PC-9 (cell line): ENCODE measurements at regions not wholly inside any gene's neighbourhood (a gene's known extent, or its start where the extent isn't known, plus 50 kb on each side); places are given as distances from the start of the nearest gene placed in this dataset.

Experiments used
- BruUV-seq: library from RNA; stranded (reverse); fragments of 400-500 nt; replicated peaks from 2 replicates; lab custom pipeline; 2021; lab: Mats Ljungman, UMichigan
- CTCF ChIA-PET: fragments of 300-600 bp; sonication (Branson Sonifier 250); formaldehyde crosslinking; loops from one replicate; lab custom pipeline; 2022; ENCODE audit warnings: antibody characterized with exemption; lab: Charles Lee
- POLR2A ChIA-PET: fragments of 300-600 bp; sonication (Branson Sonifier 250); formaldehyde crosslinking; loops from one replicate; lab custom pipeline; 2022; ENCODE audit warnings: antibody characterized with exemption; ENCODE audit not compliant: unreplicated experiment; lab: Charles Lee
- DNase-seq, 2 experiments: peaks; one replicate each; pipeline versions ENCODE4 v3.0.0 to v3.0.0-alpha.2; 2015 to 2022; ENCODE audit warnings: mixed read lengths in 1 of 2
- H2AFZ ChIP-seq: fragments of 200-600 bp; sonication (generic); 2 replicates; pipeline ENCODE4 v1.8.1; 2017; ENCODE audit warnings: antibody characterized with exemption
- H3F3A ChIP-seq: fragments of 200-600 bp; sonication (generic); 2 replicates; pipeline ENCODE4 v1.8.1; 2017; ENCODE audit warnings: antibody characterized with exemption, mild to moderate bottlenecking, low read depth; ENCODE audit not compliant: insufficient read depth
- H3K27ac ChIP-seq: fragments of 200-600 bp; sonication (generic); 2 replicates; pipeline ENCODE4 v1.6.1; 2016; ENCODE audit warnings: mixed run types
- H3K27me3 ChIP-seq: fragments of 200-600 bp; sonication (generic); 2 replicates; pipeline ENCODE4 v1.6.1; 2016; ENCODE audit warnings: low read depth, mixed run types; ENCODE audit not compliant: insufficient read depth
- H3K36me3 ChIP-seq: fragments of 200-600 bp; sonication (generic); 2 replicates; pipeline ENCODE4 v1.6.1; 2016; ENCODE audit warnings: low read depth, mixed run types
- H3K4me1 ChIP-seq: fragments of 200-600 bp; sonication (generic); replicated peaks from 2 replicates; pipeline ENCODE4 v1.6.1; 2016; ENCODE audit warnings: mixed run types; ENCODE audit not compliant: insufficient read depth
- H3K4me2 ChIP-seq: fragments of 200-600 bp; sonication (generic); 2 replicates; pipeline ENCODE4 v1.6.1; 2017; ENCODE audit warnings: mixed run types
- H3K4me3 ChIP-seq: fragments of 200-600 bp; sonication (generic); 2 replicates; pipeline ENCODE4 v1.6.1; 2016; ENCODE audit warnings: mixed run types
- H3K79me2 ChIP-seq: fragments of 200-600 bp; sonication (generic); 2 replicates; pipeline ENCODE4 v1.6.1; 2017; ENCODE audit warnings: low read depth, mixed run types
- H3K9me2 ChIP-seq: fragments of 200-600 bp; sonication (generic); 2 replicates; pipeline ENCODE4 v1.8.1; 2017; ENCODE audit warnings: mild to moderate bottlenecking; ENCODE audit not compliant: insufficient read depth
- H3K9me3 ChIP-seq: fragments of 200-600 bp; sonication (generic); 2 replicates; pipeline ENCODE4 v1.8.1; 2016; ENCODE audit warnings: low read depth; ENCODE audit not compliant: insufficient read depth
- H4K20me1 ChIP-seq: fragments of 200-600 bp; sonication (generic); 2 replicates; pipeline ENCODE4 v1.8.1; 2017; ENCODE audit not compliant: insufficient read depth
- EZH2 ChIP-seq: fragments of 200-600 bp; sonication (generic); IDR thresholded peaks from 2 replicates; pipeline ENCODE4 v1.8.0; 2017; ENCODE audit warnings: antibody characterized with exemption, low read depth
- intact Hi-C: fragments of 100-400 bp; cut with micrococcal nuclease; formaldehyde crosslinking; loops from one replicate; pipeline ENCODE4 v1.10.0; 2022; ENCODE audit not compliant: unreplicated experiment
- TF ChIP-seq, protein P1 (sequence below): fragments of 200-600 bp; sonication (generic); conservative IDR thresholded peaks from 2 replicates; pipeline ENCODE4 v1.6.1; 2017; ENCODE audit warnings: mixed run types, antibody characterized with exemption, mild to moderate bottlenecking, moderate library complexity

GRCh38 chr6:44717431-44717830 lies 329.9 kb downstream of the CDC5L start:
- Histone ChIP-seq H3K9me3 (no peaks in the 10 kb centered on the region), H4K20me1 (no peaks in the 10 kb centered on the region), H2AFZ (no peak overlapping the region), H3K4me3 (no peak overlapping the region), H3K27me3 (no peaks in the 10 kb centered on the region), H3K9me2 (no peaks in the 10 kb centered on the region), H3K36me3 (no peaks in the 10 kb centered on the region), H3F3A (no peaks in the 10 kb centered on the region), H3K27ac (no peak overlapping the region), H3K4me1 (no peaks in the 10 kb centered on the region), H3K79me2 (no peaks in the 10 kb centered on the region), H3K4me2 (no peak overlapping the region)
- DNase-seq, result no peak
- BruUV-seq, result no TSS peak
- intact Hi-C loops, result no loop called here
- ChIA-PET CTCF (interaction anchor here (0.6 kb wide), 1 partner anchor 85 kb away, joined by 3 read pairs; no protein-coding TSS in a partner anchor), POLR2A (no interaction called here)
- TF ChIP-seq, protein P1, sequence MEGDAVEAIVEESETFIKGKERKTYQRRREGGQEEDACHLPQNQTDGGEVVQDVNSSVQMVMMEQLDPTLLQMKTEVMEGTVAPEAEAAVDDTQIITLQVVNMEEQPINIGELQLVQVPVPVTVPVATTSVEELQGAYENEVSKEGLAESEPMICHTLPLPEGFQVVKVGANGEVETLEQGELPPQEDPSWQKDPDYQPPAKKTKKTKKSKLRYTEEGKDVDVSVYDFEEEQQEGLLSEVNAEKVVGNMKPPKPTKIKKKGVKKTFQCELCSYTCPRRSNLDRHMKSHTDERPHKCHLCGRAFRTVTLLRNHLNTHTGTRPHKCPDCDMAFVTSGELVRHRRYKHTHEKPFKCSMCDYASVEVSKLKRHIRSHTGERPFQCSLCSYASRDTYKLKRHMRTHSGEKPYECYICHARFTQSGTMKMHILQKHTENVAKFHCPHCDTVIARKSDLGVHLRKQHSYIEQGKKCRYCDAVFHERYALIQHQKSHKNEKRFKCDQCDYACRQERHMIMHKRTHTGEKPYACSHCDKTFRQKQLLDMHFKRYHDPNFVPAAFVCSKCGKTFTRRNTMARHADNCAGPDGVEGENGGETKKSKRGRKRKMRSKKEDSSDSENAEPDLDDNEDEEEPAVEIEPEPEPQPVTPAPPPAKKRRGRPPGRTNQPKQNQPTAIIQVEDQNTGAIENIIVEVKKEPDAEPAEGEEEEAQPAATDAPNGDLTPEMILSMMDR, result no peak
- TF ChIP-seq EZH2, result no peak

DNA sequence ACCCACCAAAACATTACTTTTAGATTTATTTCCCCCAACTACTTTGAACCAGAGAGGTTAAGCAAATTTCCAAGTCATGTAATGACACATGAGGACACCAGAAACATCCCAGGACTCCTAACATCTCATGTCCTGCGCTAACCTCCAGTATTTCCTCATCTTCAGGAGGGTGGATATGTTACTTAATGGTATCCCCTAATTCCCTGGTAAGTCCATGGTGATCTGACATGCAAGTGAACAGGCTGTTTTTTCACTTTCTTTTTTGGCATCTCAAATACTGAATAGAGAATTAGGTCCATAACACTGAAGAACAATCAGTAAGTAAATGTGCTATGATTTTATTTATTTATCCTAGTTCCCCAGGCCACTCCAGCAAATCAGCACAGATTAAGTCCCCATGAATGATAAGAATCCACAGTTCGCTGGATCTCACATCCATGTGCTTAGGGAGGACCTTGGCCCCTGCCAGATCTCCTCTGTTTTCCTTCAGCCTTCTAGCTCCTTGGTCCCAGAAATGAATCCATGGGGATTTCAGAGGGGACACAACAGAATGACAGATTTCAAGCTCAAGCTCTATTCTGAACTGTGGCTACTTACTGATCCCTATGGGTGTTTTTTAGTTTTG lies 334.6 kb downstream of the CDC5L start:
- no TSS peak for BruUV-seq
- no peaks in the 10 kb centered on the region for H3K27me3 ChIP-seq
- intact Hi-C loops, result no loop called here
- no peak overlapping the region for H2AFZ ChIP-seq
- no peaks in the 10 kb centered on the region for H3K36me3 ChIP-seq
- H3K9me3 ChIP-seq, result no peaks in the 10 kb centered on the region
- no peak overlapping the region for H3K4me3 ChIP-seq
- no peak for DNase-seq
- H3K79me2 ChIP-seq, result no peaks in the 10 kb centered on the region
- TF ChIP-seq, protein P1, result no peak
- no peak for TF ChIP-seq EZH2
- no peaks in the 10 kb centered on the region for H3K4me1 ChIP-seq
- ChIA-PET CTCF (interaction anchor here (0.6 kb wide), 1 partner anchor 698 kb away, joined by 3 read pairs; no protein-coding TSS in a partner anchor), POLR2A (no interaction called here)
- H3K9me2 ChIP-seq, result no peaks in the 10 kb centered on the region
- H3K4me2 ChIP-seq, result no peak overlapping the region
- no peak overlapping the region for H3K27ac ChIP-seq
- H3F3A ChIP-seq, result no peaks in the 10 kb centered on the region
- H4K20me1 ChIP-seq, result no peaks in the 10 kb centered on the region

DNA sequence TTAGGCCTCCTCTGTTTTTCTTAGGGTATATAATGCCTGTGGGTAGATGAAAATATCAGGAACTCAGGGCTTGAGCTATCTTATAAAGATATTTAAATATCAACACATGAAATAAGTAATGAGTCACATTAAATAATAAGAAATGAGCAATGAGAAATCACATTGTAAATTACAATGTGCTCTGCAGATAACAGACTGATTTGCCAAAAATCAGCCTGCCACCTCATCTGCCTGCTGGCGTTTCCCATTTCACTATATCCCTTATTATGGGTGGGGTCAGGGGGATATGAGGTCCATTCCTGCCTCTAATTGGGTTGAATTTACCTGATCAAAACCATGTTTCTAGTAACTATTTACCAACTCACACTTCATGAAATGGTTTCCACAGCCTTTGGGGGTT lies 335.2 kb downstream of the CDC5L start:
- Histone ChIP-seq H3K4me2 (no peak overlapping the region), H3K36me3 (no peaks in the 10 kb centered on the region), H3K9me3 (no peaks in the 10 kb centered on the region), H3F3A (no peaks in the 10 kb centered on the region), H3K27me3 (no peaks in the 10 kb centered on the region), H3K4me3 (no peak overlapping the region), H3K79me2 (no peaks in the 10 kb centered on the region), H3K27ac (no peak overlapping the region), H3K9me2 (no peaks in the 10 kb centered on the region), H3K4me1 (no peaks in the 10 kb centered on the region), H2AFZ (no peak overlapping the region), H4K20me1 (no peaks in the 10 kb centered on the region)
- TF ChIP-seq EZH2, result no peak
- TF ChIP-seq, protein P1, result no peak
- ChIA-PET CTCF (no interaction called here), POLR2A (no interaction called here)
- no peak for DNase-seq
- BruUV-seq, result no TSS peak
- intact Hi-C loops, result no loop called here
